ENCODE measurements at regions not wholly inside any gene's neighbourhood (a gene's known extent, or its start where the extent isn't known, plus 50 kb on each side); places are given as distances from the start of the nearest gene placed in this dataset.

DNA sequence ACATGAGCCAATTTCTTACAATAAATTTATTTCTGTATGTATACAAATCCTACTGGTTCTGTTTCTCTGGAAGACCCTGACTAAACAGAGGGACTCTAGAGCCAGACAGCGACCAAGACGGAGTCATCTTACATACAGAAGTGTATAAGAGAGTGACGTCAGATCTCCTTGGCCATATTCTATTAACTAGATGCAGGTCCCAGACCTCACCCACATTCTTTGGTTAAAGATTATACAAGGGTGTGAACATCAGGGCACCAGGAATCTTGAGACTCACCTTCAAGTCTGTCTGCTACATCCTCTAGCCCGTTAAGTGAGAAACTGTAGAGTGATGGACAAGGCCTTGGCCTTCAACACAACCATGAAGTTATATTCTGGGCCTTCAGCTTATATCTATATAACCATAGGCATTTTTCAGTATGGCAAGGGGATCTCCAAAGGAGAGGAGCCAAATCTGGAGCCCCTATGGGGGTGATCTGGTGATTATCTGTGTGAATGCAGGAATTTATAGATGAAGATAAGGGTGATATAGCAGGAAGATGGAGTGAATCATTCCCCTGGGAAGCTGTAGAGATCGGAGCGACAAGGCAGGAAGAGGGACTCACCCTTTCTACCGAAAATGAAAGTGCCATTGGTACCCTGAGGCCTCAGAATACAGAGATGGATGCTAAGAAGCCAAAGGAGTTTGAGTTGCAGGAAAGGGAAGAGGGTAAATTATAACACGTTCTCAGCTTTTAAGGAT lies 83.9 kb downstream of the ADAMTS1 start:
- CTCF ChIA-PET: interaction anchor here (1.0 to 1.2 kb wide), 2 partner anchors 8 to 46 kb away, joined by 4 to 5 read pairs; no protein-coding TSS in a partner anchor
- TF ChIP-seq ZNF670 (tag by site-specific recombination; IDR thresholded peaks at IDR 0.05; ENCODE audit: low read depth) (no peak), KLF9 (tag by site-specific recombination; IDR thresholded peaks at IDR 0.05; ENCODE audit: low read depth) (no peak), ZXDB (tag by site-specific recombination; IDR thresholded peaks at IDR 0.05) (no peak), ZNF157 (tag by site-specific recombination; IDR thresholded peaks at IDR 0.05) (no peak), ZBTB17 (tag by site-specific recombination; IDR thresholded peaks at IDR 0.05) (no peak), ZNF544 (tag by site-specific recombination; IDR thresholded peaks at IDR 0.05) (no peak), ZNF837 (tag by site-specific recombination; IDR thresholded peaks at IDR 0.05) (no peak), ZNF280C (tag by site-specific recombination; IDR thresholded peaks at IDR 0.05) (no peak), ZNF398 (tag by site-specific recombination; IDR thresholded peaks at IDR 0.05) (no peak), ZSCAN16 (tag by site-specific recombination; IDR thresholded peaks at IDR 0.05) (no peak), ZNF48 (tag by site-specific recombination; IDR thresholded peaks at IDR 0.05) (no peak), ZNF76 (tag by site-specific recombination; IDR thresholded peaks at IDR 0.05; ENCODE audit: borderline replicate concordance, low read depth) (no peak), ZNF654 (tag by site-specific recombination; IDR thresholded peaks at IDR 0.05; ENCODE audit: low read depth) (no peak), KLF16 (tag by site-specific recombination; IDR thresholded peaks at IDR 0.05) (no peak), ZFHX2 (tag by site-specific recombination; conservative IDR thresholded peaks at IDR 0.05) (no peak), ZNF629 (tag by site-specific recombination; IDR thresholded peaks at IDR 0.05) (no peak), KLF10 (tag by site-specific recombination; IDR thresholded peaks at IDR 0.05) (no peak)
- TF ChIP-seq, protein P1, sequence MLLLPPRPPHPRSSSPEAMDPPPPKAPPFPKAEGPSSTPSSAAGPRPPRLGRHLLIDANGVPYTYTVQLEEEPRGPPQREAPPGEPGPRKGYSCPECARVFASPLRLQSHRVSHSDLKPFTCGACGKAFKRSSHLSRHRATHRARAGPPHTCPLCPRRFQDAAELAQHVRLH (tag by site-specific recombination; IDR thresholded peaks at IDR 0.05): no peak
- TF ChIP-seq, protein P2, sequence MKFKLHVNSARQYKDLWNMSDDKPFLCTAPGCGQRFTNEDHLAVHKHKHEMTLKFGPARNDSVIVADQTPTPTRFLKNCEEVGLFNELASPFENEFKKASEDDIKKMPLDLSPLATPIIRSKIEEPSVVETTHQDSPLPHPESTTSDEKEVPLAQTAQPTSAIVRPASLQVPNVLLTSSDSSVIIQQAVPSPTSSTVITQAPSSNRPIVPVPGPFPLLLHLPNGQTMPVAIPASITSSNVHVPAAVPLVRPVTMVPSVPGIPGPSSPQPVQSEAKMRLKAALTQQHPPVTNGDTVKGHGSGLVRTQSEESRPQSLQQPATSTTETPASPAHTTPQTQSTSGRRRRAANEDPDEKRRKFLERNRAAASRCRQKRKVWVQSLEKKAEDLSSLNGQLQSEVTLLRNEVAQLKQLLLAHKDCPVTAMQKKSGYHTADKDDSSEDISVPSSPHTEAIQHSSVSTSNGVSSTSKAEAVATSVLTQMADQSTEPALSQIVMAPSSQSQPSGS (tag by site-specific recombination; IDR thresholded peaks at IDR 0.05; ENCODE audit: low read depth): no peak
- TF ChIP-seq, protein P3, sequence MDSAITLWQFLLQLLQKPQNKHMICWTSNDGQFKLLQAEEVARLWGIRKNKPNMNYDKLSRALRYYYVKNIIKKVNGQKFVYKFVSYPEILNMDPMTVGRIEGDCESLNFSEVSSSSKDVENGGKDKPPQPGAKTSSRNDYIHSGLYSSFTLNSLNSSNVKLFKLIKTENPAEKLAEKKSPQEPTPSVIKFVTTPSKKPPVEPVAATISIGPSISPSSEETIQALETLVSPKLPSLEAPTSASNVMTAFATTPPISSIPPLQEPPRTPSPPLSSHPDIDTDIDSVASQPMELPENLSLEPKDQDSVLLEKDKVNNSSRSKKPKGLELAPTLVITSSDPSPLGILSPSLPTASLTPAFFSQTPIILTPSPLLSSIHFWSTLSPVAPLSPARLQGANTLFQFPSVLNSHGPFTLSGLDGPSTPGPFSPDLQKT (IDR thresholded peaks at IDR 0.05; ENCODE audit: borderline replicate concordance, low read depth, low read length): no peak

More for the DNA sequence above, 83.9 kb downstream of the ADAMTS1 start:
- Histone ChIP-seq H3K36me3 (ENCODE audit: control insufficient read depth in 2 of 2, insufficient read depth in 1 of 2, low read length in 2 of 2) (no peaks in the 10 kb centered on the region), H3K4me1 (ENCODE audit: control insufficient read depth, insufficient read depth, low read length) (no peaks in the 10 kb centered on the region), H3K27ac (ENCODE audit: extremely low read depth, low read depth, low read length) (no peak overlapping the region), H3K9me3 (ENCODE audit: control insufficient read depth, insufficient read depth, low read depth, low read length) (no peaks in the 10 kb centered on the region), H3K4me3 (ENCODE audit: low read depth, low read length) (no peak overlapping the region)
- POLR2A ChIA-PET: no interaction called here
